HG03439 (cell line): ENCODE measurements at regions not wholly inside any gene's neighbourhood (a gene's known extent, or its start where the extent isn't known, plus 50 kb on each side); places are given as distances from the start of the nearest gene placed in this dataset.
A peak's percentile ranks its signal among the peaks of the same experiment; 100 is the strongest.

ENCODE experiments used
- ATAC-seq: cut with Tn5 transposase; IDR thresholded peaks from one replicate; pipeline ENCODE4 v1.9.1; 2021; ENCODE audit warnings: mild to moderate bottlenecking, moderate library complexity; ENCODE audit not compliant: unreplicated experiment

- no peak for ATAC-seq
Measured at GRCh38 chr1:181423301-181423918, 59.9 kb upstream of the CACNA1E start.

DNA sequence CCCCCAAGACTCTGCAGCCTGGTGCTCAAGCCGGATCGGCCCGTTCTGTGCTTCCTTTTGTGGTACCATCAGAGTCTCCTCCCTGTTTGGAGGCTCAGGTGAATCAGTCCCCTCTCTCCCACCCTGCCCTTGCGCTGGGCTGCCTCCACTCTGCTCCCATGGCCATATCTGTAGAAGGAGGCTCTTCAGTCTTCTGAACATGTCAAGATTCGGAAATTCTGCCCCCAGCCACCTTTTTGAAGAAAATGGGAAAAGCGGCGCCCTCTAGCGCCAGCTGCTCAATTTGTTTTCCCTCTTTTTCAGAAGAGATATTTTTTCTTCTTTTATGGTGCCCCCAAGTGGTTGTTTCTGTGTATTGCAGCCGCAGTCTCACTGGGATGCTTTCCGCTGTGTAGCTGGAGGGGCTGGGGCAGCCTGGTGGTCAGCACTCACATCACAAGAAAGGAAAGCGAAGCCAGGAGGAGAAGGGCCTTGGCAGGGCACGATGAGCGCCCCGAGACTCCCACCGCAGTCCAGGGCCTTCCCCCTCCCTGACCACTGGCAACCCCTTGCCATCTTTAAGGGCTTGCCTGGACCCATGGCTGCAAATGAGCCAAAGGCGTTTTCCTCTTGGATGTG lies 58.4 kb upstream of the CACNA1E start:
- peak; percentile 52 for ATAC-seq

- ATAC-seq = no peak
Measured at GRCh38 chr1:181425566-181425965, 57.8 kb upstream of the CACNA1E start.

- no peak for ATAC-seq
Measured at GRCh38 chr1:181429462-181429861, 53.9 kb upstream of the CACNA1E start.

DNA sequence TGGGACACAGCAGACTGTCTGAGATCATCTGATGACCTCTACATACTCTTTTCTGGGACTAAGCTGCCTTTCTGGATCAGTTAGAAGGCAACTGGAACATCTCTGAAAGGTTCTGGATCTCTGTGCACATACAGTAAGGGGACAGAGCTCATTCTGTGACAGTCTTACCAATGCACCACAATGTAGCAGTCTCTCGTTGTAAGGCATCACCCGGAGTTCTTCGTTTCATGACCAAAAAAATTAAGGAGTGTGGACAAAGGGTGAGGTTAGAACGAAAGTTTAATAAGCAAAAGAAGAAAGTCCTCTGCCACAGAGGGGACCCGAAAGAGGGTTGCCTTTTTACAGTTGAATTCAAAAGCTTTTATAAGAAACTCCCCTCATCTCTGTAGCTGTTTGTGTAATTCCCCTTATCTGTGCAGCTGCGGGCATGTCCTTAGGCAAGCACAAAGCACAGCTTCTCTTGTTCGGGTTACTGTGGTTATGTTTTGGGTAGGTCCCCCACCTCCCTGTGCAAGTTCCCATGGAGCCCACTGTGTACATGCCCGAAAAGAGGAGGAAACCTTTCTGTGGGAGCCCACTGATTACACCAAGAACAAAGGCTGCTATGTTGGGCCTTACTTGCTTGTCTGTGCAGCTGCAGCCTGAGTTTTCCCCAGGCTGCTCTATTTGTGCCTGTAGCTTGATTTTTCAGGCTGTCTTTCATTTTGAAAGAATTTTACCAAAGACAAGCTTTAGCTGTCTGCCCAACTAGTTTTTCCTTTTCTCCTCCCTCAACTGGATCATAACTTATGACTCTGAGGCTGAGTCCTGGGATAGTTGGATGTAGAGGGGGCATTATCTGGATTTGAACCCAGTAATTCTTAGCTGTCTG lies 53.1 kb upstream of the CACNA1E start:
- ATAC-seq = no peak
